ENCODE measurements at regions not wholly inside any gene's neighbourhood (a gene's known extent, or its start where the extent isn't known, plus 50 kb on each side); places are given as distances from the start of the nearest gene placed in this dataset.
"Not testable (repeated sequence)": the region's sequence is repeated elsewhere in the genome, so short reads cannot be mapped to it uniquely, and the experiment has no call there.

DNA sequence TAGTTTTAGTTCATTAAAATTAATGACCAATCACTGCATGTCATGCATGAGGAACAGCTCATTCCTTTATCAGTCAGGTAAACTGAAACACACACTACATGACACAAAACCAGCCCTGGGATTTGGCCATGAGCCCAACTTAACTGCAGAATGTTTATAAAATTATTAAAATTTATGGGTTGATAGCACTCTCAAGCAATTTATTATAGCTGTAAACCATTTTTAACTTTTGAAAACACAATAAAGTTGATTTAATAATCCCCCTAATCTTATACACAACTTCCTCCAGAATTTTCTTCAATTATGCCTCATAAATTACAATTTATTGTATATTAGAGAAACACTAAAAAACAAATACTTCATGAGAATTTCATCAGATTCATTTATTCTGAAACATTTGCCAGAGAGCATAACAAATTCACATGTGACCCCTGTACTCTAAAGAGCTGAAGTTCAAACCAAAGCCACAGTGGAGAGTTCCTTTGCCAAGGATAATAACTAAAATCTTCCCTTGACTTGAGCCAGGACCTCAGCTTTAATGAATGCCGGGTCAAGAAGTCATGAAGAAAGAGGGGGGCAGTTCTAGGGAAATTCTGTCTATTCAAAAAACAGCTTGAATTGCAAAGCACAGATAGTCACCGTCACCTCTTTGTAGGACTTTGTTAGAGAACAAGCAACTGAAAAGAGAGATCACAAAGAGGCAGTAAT lies 763.7 kb upstream of the GRAMD2B start:
- no peak for DNase-seq

DNA sequence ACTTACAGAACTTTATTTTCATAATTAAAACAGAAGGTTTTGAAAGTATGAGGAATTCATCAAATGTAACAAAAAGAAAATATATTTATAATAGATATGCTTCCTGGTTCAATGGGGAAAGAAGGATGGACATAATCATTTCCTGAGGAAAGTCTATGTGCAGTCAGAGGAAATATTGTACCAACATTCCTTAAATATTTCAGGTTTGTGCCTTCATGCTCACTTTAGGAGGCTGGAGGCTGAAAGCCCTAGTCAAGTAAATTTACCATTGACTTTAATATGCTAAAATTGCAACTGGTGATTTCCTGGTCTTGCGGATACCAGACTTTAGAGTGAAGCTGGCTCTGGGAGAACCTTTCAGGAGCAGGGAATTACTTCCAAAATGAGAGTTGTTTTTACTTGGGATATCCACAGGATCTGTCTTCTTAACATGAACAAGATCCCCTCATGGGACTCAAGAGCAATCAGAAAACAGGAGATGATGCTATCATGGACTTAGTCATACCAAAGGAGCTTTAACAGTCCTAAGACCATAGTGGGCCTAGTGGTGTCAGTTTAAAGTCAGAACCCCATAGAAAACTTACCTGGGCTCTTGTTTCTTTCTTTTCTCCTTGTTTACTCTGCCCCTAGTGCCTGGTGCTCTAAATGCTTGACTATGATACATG lies 762.8 kb upstream of the GRAMD2B start:
- no peak for DNase-seq

DNA sequence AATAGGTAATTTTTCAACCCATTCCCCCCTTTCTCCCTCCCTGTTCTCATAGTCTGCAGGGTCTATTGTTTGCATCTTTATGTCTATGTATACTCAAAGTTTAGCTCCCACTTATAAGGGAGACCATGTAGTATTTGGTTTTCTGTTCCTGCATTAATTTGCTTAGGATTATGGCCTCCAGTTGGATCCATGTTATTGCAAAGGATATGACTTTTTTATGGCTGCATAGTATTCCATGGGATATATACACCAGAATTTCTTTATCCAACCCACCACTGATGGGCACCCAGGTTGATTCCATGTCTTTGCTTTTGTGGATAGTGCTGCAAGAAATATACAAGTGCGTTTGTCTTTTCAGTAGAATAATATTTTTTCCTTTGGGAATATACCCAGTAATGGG lies 761.6 kb upstream of the GRAMD2B start:
- DNase-seq, result no peak

DNA sequence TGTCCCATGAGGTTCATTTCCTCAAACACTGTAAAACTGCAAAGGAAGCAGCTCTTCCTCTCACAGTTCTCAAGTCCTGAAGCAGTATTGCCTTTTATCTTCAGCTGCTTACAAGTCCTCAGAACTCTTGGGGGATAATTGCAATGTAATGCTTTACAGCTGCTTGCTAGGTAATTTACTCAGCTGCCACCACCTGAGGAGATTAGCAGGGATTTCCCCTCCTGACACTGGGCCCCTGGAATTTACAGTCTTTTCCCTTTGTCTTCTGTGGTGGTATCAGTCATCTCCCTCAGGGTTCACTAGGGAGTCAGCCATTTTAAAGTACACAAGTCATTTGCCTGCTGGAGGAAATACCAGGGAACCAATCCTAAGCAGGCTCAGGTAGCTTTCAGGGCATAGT lies 754.3 kb upstream of the GRAMD2B start:
- DNase-seq, result no peak

DNA sequence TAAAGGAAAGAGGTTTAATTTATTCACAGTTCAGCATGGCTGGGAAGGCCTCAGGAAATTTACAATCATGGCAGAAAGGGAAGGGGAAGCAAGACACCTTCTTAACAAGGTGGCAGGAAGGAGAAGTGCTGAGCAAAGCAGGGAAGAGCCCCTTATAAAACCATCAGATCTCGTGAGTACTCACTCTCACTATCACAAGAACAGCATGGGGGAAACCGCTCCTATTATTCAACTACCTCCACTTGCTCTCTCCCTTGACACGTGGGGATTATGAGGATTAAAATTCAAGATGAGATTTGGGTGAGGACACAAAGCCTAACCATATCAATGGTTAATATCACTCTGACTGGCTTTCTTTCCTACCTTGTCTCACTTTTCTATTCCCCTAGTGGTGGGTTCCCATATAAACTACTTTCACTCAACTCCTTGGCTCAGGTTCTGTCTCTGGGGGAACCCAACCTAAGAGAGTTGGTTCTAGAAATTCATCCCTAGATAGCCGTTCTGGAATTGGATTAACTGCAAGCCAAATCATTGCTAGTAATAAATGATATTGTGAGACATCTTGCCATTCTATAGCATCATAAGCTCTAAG lies 749.8 kb upstream of the GRAMD2B start:
- DNase-seq, result no peak

DNA sequence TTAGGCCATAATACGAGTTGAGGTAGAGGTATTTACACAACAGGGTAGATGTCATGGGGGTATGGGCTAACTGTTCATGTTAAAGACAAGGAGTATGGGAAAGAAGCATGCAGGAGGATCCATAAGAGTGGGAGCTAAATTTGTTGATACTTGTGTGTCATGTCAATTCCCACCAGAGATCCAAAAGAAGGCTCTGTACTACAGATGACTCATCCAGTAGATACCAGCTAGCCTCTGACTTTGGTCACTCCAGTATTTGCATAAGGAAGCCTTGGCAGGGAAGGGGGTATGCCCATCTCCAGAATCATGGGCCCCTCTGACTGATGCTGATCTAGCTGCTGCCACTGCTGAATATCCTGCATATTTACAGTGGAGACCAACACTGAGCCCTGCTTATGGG lies 743.7 kb upstream of the GRAMD2B start:
- no peak for DNase-seq

DNA sequence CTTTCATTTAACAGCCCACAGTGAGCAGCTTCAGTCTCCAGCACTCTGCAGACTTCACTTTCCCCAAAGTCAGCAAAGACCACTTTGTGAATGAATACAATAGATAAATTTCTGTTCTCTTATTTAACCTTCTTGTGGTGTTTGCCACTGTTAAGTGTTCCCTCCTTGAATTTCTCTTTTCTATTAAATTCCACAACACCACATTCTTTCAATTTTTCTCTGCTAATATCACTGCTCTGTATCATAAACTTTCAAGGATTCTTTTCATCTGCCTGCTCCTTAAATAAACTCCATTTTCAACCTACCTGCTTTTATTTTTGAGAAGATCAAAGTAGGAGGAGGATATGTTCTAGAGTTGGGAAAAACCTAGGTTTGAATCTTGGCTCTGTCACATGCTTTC lies 739.5 kb upstream of the GRAMD2B start:
- DNase-seq, result no peak

DNA sequence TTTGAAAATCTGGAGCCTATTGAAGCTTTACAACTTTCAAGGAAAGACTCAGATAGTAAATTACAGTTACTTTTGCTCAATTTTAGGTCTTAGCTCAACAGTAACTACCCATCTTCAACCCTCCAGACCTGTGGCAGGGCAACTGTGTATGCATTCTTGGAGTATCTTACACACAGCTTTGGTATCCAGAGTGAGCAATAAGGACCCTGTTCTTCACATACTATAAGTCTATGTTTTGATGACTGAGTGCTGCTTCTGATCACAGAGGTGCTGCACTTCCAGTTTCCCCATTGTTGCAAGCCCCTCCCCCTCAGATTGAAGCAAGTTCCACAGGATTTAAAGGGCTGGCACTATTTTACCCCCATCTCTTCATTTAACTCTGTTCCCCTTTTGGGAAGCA lies 737.4 kb upstream of the GRAMD2B start:
- DNase-seq, result no peak

DNA sequence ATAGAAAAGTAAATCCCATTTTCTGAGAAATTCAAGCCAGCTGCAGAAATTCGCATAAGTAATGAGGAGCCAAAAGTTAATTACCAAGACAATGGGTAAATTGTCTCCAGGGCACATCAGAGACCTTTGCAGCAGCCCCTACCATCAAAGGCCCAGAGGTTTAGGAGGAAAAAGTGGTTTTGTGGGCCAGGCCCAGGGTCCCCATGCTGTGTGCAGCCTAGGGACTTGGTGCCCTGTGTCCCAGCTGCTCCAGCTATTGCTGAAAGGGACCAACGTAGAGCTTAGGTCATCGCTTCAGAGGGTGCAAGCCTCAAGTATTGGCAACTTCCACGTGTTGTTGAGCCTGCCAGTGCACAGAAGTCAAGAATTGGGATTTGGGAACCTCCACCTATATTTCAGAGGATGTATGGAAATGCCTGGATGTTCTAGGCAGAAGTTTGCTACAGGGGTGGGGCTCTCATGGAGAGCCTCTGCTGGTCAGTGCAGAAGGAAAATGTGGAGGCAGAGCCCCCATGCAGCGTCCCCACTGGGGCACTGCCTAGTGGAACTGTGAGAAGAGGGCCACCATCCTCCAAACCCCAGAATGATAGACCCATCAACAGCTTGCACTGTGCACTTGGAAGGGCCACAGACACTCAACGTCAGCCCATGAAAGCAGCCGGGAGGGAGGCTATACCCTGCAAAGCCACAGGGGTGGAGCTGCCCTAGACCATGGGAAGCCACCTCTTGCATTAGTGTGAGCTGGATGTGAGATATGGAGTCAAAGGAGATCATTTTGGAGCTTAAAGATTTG lies 731.3 kb upstream of the GRAMD2B start:
- not testable (repeated sequence) for DNase-seq

DNA sequence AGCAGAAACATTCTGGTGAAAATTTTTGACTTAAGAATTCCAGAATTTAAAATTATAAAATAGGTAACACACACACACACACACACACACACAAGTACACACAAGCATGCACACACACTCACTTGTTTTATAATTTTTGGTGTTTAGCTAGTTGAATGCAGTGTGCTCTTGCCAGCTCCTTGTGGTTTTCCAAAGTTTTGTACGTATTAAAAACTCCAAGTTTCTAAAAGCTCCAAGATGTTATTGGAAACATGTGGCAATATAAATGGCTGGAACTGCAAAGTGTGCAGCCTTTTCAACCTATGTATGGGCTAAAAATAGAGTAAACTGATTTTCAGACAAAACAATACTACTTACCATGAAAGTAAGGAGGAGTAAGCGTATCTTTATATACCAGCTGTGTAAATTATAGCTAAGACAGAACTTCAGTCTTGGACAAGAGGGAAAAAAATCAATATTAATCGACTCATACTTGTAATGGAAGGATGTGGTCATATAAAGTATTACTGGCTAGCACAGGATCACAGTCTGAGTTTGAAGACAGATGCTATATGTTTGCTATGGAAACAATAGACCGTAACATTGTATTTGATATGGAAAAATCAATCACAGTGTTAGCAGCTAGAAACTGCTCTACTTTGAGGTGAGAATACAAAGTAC lies 727.1 kb upstream of the GRAMD2B start:
- DNase-seq, result no peak

DNA sequence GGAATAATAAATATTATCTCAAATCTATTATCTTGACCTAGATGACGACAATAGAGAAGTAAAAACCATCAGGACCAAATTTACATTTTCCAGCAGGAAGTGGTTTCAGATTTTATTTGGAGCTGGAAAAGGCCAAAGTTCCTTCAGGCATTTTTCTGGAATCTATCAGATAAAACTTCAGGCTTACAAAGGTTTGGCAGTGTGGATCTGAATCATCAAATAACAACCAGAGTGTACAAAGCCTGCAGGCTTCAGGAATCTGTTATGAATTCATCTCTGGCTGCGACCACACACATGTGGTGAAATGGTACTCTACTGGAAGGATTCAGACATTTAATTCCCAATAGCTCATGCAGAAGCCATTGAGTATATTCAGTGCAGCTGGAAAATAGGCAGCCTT lies 726.4 kb upstream of the GRAMD2B start:
- no peak for DNase-seq

DNA sequence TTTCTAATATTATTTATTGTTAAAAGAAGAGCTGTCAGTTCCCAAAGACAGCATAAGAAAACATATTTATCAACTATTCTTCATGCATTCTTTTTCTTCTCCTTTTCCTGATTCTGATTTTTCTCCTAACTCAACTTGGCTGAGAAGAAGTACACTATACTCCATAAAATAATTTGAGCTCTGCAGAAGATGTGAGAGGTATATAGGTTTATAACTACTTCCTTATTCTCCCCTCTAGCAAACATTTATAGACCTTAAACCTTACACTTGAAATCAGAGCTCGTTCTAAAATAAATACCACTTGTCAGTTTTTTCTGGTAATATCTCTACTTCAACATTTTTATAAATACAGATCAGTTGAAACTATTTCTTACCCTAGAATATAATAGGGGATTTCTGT lies 724.8 kb upstream of the GRAMD2B start:
- DNase-seq, result no peak

DNA sequence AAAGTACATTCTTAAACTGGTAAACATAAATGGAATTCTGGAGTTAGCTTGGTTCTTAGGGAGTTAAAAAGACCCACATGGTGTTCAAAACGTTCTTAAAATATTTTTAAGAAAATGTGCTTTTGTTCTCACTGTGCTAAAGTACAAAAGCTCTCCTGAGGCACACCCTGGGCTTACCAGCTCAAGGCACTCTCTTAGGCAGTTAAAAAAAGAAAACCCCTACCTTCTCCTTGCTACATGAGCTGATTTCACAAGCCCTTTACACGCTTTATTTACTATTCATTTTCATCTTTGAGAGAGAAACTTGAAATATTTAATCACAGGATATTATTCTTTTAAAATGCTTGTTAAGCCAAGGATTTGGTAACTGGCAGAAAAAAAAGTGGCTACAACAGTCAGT lies 723.3 kb upstream of the GRAMD2B start:
- DNase-seq, result no peak

DNA sequence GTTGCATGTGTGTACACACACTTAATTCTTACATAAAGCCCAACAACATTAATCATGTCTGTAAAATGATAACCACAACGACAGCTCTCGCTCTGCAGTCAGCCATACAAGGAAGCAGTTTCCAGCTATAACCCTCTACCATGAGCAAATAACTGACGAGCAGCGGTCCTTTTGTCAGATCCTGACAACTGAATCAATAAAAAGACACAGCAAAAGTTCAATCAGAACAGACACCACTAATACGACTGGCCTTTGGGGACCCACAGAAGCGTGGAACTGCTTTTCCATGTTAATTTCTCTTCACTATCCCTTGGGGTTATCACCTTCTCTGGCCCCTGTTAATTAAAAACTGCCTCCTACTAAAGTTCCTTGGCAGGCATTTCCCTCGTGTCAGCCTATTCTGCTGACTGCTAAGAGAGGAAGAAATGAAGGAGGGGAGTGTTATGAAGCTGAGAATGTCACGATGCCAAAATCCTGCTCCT lies 722.8 kb upstream of the GRAMD2B start:
- no peak for DNase-seq

DNA sequence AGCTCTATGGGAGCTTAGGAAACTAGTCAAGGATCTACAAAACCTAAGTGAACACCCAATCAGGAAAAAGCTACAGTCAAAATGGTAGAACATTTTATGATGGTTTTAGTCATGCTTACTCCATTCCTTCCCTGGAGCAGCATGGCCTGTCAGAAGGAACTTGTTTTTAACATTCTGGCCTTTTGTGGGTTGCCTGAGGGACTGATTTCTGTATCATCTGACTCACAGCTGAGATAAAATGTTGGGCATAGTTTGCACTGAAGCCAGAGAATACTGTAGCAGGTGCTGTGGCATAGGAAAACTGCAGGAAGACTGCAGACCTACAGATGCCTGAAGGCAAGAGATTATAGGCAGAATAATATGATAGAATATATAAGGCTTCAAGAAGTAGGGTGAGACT lies 719.6 kb upstream of the GRAMD2B start:
- DNase-seq, result no peak

DNA sequence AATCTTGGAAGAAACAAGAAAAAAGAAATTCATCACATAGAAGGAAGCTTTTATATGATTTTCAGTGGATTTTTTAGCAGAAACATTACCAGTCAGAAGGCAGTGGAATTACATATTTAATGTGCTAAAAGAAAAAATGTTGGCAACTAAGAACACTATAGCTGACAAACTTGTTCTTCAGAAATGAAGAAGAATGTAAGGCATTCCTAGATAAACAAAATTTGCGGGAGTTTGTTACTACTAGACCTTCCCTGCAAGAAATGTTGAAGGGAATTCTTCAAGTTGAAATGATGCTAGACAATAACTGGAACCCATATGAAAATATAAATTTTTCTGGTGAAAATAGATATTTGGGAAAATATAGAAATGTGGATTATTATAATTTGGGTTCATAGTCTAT lies 718.3 kb upstream of the GRAMD2B start:
- DNase-seq, result no peak

DNA sequence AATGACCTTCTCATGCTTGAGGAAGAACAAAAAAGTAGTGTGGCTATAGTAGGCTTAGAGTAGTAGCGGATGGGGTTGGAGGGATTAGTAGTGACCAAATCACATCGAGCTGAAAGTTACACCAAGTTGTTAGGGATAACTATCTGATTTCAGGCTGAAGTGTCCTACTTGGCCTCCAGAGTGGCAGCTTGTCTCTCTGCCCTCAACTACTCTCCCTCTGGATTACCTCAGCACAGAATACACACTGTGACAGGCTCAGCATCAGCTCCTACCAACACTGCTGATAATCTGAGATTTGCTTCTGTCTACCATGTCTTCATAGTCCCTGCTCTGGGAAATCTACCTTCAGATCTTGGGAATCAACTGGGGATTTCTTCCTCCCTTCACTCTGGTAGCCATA lies 714.6 kb upstream of the GRAMD2B start:
- DNase-seq, result no peak

DNA sequence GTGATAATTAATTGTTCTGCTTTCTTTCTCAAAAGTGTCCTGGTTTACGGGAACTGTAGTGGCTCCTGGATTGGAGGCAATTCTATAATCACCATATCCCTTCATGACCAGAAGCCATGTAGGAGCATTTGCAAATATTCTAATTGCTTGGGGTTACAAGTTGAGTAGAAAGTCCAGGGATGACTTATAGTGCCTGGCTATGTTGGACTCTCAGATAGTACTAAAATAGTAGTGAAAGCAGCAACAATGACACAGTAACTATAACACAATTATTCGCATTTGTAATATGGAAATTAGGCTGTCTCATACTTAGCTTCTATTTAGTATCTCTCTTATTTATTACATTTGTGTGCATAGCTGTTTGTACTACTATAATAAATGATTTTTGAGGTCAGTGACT lies 712.5 kb upstream of the GRAMD2B start:
- no peak for DNase-seq

DNA sequence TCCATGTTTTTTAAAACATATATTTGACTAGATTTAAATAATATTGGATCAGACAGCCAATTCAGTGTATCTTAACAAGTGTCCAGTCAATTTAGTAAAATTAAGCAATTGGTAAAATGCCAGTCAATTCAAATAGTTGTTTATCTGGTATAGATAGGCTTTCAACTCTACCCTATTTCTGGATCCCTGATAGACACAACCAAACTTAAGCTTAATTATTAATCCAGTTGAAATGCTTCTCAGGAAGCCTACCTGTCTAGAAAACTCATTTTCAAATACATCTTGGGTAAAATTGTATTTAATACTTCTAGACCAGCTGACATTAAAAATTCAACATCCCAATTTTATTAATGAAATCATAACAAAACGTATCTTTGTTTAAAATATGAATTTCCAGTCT lies 710.8 kb upstream of the GRAMD2B start:
- no peak for DNase-seq

DNA sequence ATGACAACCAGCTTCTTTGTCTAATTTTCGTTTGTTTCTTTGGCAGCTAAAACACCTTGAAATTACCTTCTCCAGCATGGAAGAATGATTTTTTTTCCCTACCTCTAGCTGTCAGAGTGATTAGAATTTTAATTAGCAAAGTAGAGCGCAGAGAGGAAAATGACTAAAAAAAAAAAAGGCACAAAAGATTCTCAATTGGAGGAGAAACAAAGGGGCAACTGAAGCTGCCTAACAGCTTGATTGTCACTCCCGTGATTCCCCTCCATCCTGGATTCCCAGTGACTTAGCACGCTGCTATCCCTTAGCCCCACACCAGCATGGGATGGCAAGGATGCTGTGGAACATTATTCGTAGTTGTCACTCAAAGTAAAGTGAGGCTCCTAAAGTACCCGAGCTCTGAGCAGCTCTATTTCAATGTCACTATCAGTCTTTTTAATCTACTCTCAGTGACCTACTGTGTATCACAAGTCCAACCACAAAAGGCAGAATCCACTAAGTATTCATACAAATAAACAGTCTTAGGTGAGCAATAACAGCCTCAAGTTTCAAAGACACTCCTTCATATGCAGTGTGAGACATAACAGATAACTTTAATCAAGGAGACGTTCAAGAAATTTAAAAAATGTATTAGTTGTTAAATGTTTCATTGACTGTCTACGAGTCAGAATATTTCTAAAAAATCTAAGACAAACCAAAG lies 710.0 kb upstream of the GRAMD2B start:
- no peak for DNase-seq

DNA sequence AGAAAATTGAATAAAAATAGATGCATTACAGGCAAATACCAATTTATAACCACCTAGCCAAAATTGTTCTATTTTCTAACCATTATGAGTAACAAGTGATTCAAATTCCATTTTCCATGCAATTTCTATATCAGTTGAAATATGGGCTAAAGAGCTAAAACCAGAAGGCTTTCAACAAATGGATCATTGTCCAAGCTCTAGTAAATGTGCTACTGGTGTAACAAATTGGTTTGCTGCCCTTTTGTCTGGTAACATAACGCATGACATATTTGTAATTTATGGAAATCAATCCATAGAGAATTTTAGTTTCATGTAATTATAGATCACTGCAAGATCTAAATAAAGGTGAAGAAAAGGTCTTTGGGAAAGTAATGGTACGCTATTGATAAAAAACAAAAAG lies 708.0 kb upstream of the GRAMD2B start:
- DNase-seq, result no peak

DNA sequence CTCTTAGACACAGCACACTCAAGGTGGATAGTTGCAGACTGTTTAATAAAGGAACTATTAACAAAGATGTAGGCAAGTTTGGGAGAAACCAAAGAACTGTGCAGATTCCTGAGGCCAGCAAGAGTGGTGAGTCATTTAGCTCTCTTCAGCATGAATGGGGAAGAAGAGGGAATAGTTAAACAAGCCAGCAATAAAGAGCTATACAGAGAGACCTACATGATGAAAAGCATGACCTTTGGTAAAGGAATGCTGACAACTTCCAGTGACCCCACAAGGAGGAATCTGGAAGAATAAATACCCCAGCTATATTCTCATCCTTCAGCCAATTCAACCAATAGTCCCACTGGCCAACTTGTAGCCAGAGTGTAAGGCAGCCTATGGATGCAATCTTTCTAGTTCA lies 706.0 kb upstream of the GRAMD2B start:
- DNase-seq, result no peak
